NT2/D1 (cell line): ENCODE measurements at regions not wholly inside any gene's neighbourhood (a gene's known extent, or its start where the extent isn't known, plus 50 kb on each side); places are given as distances from the start of the nearest gene placed in this dataset.

ENCODE experiments used
- DNase-seq: peaks from one replicate; pipeline ENCODE4 v3.0.0-alpha.2; 2011; ENCODE audit warnings: low read depth, low spot score
- H3K27me3 ChIP-seq: 2 replicates; pipeline ENCODE4 v1.6.0; 2011; ENCODE audit warnings: mild to moderate bottlenecking; ENCODE audit not compliant: insufficient read length, insufficient read depth
- H3K36me3 ChIP-seq: 2 replicates; pipeline ENCODE4 v1.6.1; 2011; ENCODE audit warnings: mild to moderate bottlenecking, low read length, mixed read lengths; ENCODE audit not compliant: insufficient read depth, insufficient read length
- H3K4me1 ChIP-seq: 2 replicates; pipeline ENCODE4 v1.5.1; 2011; ENCODE audit not compliant: insufficient read depth, insufficient read length
- H3K4me3 ChIP-seq: 2 replicates; pipeline ENCODE4 v1.5.1; 2011; ENCODE audit warnings: low read depth; ENCODE audit not compliant: insufficient read length
- H3K9ac ChIP-seq: 2 replicates; pipeline ENCODE4 v1.6.0; 2011; ENCODE audit warnings: low read depth; ENCODE audit not compliant: insufficient read length
- H3K9me3 ChIP-seq: 2 replicates; pipeline ENCODE4 v1.5.1; 2011; ENCODE audit warnings: mild to moderate bottlenecking, low read length; ENCODE audit not compliant: insufficient read depth
- SUZ12 ChIP-seq: IDR thresholded peaks from 2 replicates; pipeline ENCODE4 v1.6.1; 2011; ENCODE audit not compliant: insufficient read length, insufficient read depth; ENCODE audit errors: extremely low read depth
- YY1 ChIP-seq: IDR thresholded peaks from 2 replicates; pipeline ENCODE4 v1.6.1; 2011; ENCODE audit not compliant: insufficient read length, insufficient read depth
- ZNF274 ChIP-seq: IDR thresholded peaks from 2 replicates; pipeline ENCODE4 v1.6.1; 2011; ENCODE audit warnings: mild to moderate bottlenecking, low read depth, low read length

DNA sequence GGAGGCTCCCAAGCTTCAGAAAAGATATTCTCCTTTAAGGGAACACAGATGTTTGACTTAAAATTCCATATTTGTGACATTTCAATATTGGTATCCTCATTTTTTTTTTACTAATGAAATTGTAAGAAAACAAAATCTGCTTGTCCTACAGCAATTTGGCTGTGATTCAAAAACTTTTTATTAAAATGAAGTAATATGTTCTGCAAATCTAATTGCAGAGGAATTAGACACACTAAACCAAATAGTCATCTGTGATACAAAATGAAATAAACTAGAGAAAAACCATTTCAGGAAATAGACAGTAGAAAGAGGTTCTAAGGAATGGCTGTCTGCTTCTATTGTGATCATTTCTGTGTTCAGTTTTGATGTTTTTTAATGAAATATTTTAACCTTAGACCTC is 50.1 kb upstream of the HIF1A start:
- TF ChIP-seq ZNF274 (no peak), YY1 (no peak), SUZ12 (no peak)
- DNase-seq, result no peak
- Histone ChIP-seq H3K36me3 (no peaks in the 10 kb centered on the region), H3K4me1 (no peaks in the 10 kb centered on the region), H3K4me3 (no peak overlapping the region), H3K27me3 (no peaks in the 10 kb centered on the region), H3K9ac (no peak overlapping the region), H3K9me3 (no peaks in the 10 kb centered on the region)
